Body of pancreas (tissue), 4 donors: ENCODE measurements at regions not wholly inside any gene's neighbourhood (a gene's known extent, or its start where the extent isn't known, plus 50 kb on each side); places are given as distances from the start of the nearest gene placed in this dataset.

Source experiments
- CTCF ChIP-seq, 7 experiments: fragments of 450-650 bp in 4 of 7; fragments of 200-600 bp in 3 of 7; sonication (generic) in 3 of 7; IDR thresholded peaks; one replicate each; pipeline ENCODE4 v1.5.1; 2016 to 2019; ENCODE audit warnings: antibody characterized with exemption in 7 of 7
- POLR2A ChIP-seq, 3 donors: fragments of 450-650 bp; IDR thresholded peaks; one replicate each; pipeline ENCODE4 v1.6.1; 2016; ENCODE audit warnings: antibody characterized with exemption in 3 of 3, mild to moderate bottlenecking in 2 of 3

GRCh38 chr1:208921259-208921658 lies 662.3 kb upstream of the CAMK1G start:
- TF ChIP-seq POLR2A (IDR thresholded peaks at IDR 0.05), result no peak
- no peak for TF ChIP-seq CTCF (IDR thresholded peaks at IDR 0.05)
